HG03354 (cell line): ENCODE measurements at regions not wholly inside any gene's neighbourhood (a gene's known extent, or its start where the extent isn't known, plus 50 kb on each side); places are given as distances from the start of the nearest gene placed in this dataset.

Experiments
- ATAC-seq: cut with Tn5 transposase; IDR thresholded peaks from one replicate; pipeline ENCODE4 v1.9.1; 2021; ENCODE audit warnings: mild to moderate bottlenecking; ENCODE audit not compliant: unreplicated experiment, poor library complexity, severe bottlenecking

- ATAC-seq = no peak
These were observed 78.7 kb downstream of the CXCL12 start for GRCh38 chr10:44306147-44306710.

GRCh38 chr10:44301781-44302355, 83.0 kb downstream of the CXCL12 start:
- no peak for ATAC-seq

- ATAC-seq = peak; percentile 68
These were observed 83.9 kb downstream of the CXCL12 start for GRCh38 chr10:44300666-44301649.

GRCh38 chr10:44298713-44299112, 86.2 kb downstream of the CXCL12 start:
- ATAC-seq = no peak

GRCh38 chr10:44297963-44298362, 86.9 kb downstream of the CXCL12 start:
- no peak for ATAC-seq

- ATAC-seq = no peak
These were observed 89.2 kb downstream of the CXCL12 start for GRCh38 chr10:44295644-44296241.

GRCh38 chr10:44294726-44295412, 90.0 kb downstream of the CXCL12 start:
- ATAC-seq = no peak

- ATAC-seq = no peak
These were observed 91.1 kb downstream of the CXCL12 start for GRCh38 chr10:44293842-44294241.

GRCh38 chr10:44293306-44293778, 91.6 kb downstream of the CXCL12 start:
- ATAC-seq = no peak

- ATAC-seq = no peak
These were observed 92.4 kb downstream of the CXCL12 start for GRCh38 chr10:44292390-44293002.

GRCh38 chr10:44291091-44291490, 93.8 kb downstream of the CXCL12 start:
- no peak for ATAC-seq

- no peak for ATAC-seq
These were observed 95.8 kb downstream of the CXCL12 start for GRCh38 chr10:44289125-44289524.

GRCh38 chr10:44287408-44287807, 97.5 kb downstream of the CXCL12 start:
- ATAC-seq = no peak

GRCh38 chr10:44284198-44285084, 100.5 kb downstream of the CXCL12 start:
- ATAC-seq = no peak

GRCh38 chr10:44282626-44283300, 102.1 kb downstream of the CXCL12 start:
- ATAC-seq = no peak

- ATAC-seq = no peak
These were observed 103.2 kb downstream of the CXCL12 start for GRCh38 chr10:44281662-44282061.

- no peak for ATAC-seq
These were observed 103.7 kb downstream of the CXCL12 start for GRCh38 chr10:44281089-44281613.
